Fibroblast of pulmonary artery (primary cell): ENCODE measurements at regions not wholly inside any gene's neighbourhood (a gene's known extent, or its start where the extent isn't known, plus 50 kb on each side); places are given as distances from the start of the nearest gene placed in this dataset.

Experiments used
- DNase-seq: peaks from one replicate; pipeline ENCODE4 v3.0.0-alpha.2; 2010; ENCODE audit warnings: low read depth
- H3K4me3 ChIP-seq: replicated peaks from 2 replicates; pipeline ENCODE4 v1.5.1; 2011; ENCODE audit warnings: low read depth, mild to moderate bottlenecking, control low read depth, low read length, moderate library complexity
- TF ChIP-seq, protein P1 (sequence below): IDR thresholded peaks from 2 replicates; pipeline ENCODE4 v1.5.1; 2011; ENCODE audit warnings: mild to moderate bottlenecking, control low read depth, low read length, inconsistent platforms; ENCODE audit errors: missing control alignments

DNA sequence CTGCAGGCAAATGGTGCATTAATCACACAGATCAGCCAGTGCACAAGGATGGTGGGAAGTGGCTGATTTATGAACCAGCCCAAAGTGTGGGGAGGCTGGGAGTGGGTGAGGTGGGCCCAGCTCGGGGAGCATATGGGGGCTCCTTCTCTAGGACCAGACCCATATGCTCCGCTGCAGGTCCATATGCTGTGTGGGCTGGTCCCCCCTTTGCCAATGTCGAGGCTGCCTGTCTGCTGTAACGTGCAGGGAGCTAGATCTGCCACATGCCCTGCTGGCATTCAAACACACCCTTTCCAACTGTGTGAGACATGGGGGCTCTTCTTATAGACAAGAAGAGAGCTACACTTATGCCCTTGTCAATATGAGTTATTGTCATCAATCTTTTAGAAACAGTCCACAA, 566.3 kb downstream of the DHX35 start:
- DNase-seq = no peak
- TF ChIP-seq, protein P1, sequence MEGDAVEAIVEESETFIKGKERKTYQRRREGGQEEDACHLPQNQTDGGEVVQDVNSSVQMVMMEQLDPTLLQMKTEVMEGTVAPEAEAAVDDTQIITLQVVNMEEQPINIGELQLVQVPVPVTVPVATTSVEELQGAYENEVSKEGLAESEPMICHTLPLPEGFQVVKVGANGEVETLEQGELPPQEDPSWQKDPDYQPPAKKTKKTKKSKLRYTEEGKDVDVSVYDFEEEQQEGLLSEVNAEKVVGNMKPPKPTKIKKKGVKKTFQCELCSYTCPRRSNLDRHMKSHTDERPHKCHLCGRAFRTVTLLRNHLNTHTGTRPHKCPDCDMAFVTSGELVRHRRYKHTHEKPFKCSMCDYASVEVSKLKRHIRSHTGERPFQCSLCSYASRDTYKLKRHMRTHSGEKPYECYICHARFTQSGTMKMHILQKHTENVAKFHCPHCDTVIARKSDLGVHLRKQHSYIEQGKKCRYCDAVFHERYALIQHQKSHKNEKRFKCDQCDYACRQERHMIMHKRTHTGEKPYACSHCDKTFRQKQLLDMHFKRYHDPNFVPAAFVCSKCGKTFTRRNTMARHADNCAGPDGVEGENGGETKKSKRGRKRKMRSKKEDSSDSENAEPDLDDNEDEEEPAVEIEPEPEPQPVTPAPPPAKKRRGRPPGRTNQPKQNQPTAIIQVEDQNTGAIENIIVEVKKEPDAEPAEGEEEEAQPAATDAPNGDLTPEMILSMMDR = no peak
- no peak overlapping the region for H3K4me3 ChIP-seq

DNA sequence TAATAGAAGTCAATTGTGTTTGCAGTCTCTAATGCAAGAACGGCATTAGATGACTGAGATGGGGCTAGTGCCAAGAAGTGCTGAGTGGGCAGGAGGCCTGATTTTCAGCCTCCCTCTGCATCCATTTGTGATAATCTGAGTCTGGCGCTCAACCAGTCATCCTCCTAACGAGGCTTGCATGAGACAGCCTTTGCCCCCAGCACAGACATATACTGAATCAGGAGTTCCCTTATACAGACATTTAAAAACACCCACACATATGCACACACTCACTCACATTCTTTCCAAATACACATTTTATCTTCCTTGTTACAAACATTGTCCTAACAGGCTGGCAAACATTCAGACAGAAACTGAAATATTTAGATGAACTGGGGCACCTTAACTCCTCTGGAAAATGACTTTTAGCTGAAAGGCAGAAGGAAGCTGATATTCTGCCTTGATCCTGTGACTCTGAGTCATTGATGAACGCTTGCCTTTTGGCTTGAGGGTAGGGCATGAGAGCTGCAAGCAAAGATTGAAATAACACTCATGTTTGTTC, 562.3 kb downstream of the DHX35 start:
- TF ChIP-seq, protein P1 = no peak
- no peak overlapping the region for H3K4me3 ChIP-seq
- no peak for DNase-seq

DNA sequence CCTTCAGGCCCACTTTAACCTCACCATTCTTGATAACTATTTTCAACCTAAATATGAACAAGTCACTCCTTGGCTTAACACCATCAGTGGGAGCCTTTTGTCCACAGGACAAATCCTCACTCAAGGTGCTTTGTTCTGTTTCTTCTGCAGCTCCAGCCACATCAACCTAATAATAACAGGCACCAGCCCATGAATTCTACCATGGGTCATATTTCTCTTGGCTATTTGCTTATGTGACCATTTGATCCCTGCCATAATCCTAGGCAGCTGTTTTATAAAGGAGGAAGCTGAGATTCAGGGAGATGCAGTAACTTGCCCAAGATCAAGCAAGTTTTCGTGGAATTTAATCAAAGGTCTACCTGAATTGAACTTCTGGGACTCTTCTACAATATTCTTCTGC, 561.3 kb downstream of the DHX35 start:
- H3K4me3 ChIP-seq = no peak overlapping the region
- no peak for DNase-seq
- TF ChIP-seq, protein P1 = no peak

DNA sequence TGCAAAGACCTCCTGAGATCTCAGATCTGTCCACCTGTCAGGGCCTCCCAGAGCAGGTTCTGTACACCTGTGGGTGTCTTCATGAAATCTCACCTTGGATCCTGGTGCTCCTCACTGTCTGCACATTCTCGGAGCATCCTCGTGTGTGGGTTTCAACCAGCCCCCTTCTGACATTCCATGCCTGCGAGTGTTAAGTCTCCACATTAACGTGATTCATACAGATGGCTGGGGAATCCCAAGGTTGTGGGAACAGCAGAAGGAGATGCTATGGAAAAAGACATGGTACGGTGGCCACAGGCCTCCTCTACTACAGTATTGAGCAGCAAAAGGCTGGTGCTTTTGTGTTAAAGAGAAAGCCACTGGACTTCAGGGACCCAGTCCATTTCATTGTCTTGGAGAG, 556.5 kb downstream of the DHX35 start:
- TF ChIP-seq, protein P1 = no peak
- no peak overlapping the region for H3K4me3 ChIP-seq
- no peak for DNase-seq

DNA sequence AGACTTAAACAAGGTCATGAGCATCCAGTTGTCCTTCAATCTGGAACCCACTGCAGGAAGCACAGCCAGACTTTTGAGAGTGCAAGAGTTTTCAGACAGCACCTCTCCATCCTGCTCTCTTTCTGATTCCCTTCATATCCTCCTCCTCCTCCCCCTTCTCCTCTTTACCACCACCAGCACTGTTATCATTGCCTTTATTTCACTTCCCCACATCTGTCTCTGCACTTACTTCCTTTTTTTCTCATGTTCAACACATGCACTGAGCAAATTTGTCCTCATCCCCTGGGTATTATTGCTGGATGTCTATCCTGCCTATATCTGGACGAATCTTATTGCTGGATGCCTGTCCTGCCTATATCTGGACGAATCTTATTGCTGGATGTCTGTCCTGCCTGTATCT, 554.8 kb downstream of the DHX35 start:
- TF ChIP-seq, protein P1 = no peak

DNA sequence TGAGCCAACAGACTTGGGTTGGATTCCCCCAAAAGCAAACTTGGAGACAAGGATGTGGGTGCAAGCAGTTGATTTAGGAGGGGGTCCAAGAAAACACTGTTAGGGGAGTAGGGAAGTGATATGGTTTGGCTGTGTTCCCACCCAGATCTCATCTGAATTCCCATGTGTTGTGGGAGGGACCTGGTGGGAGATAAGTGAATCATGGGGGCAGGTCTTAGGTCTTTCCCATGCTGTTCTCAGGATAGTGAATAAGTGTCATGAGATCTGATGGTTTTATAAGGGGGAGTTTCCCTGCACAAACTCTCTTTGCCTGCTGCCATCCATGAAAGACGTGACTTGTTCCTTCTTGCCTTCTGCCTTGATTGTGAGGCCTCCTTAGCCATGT, 542.6 kb downstream of the DHX35 start:
- TF ChIP-seq, protein P1 = no peak
- H3K4me3 ChIP-seq = no peak overlapping the region
- DNase-seq = no peak

More for the DNA sequence above, 554.8 kb downstream of the DHX35 start:
- no peak for DNase-seq
- H3K4me3 ChIP-seq = no peak overlapping the region
